ENCODE measurements at regions not wholly inside any gene's neighbourhood (a gene's known extent, or its start where the extent isn't known, plus 50 kb on each side); places are given as distances from the start of the nearest gene placed in this dataset.

- Mint-ChIP-seq H3K4me3 (no peak overlapping the region), H3K9me3 (peaks cover 14% of the 10 kb centered on the region), H3K27me3 (ENCODE audit: low read depth, poor library complexity) (peaks cover 30% of the 10 kb centered on the region), H3K36me3 (ENCODE audit: low read depth) (no peaks in the 10 kb centered on the region), H3K27ac (no peak overlapping the region), H3K4me1 (peaks cover 33% of the 10 kb centered on the region)
- no peak for DNase-seq
- TF ChIP-seq CTCF (IDR thresholded peaks at IDR 0.05): no peak
Observed at GRCh38 chr15:88399021-88399685, 68.0 kb downstream of the MRPL46 start.

GRCh38 chr15:88398011-88398410, 69.2 kb downstream of the MRPL46 start:
- H3K36me3 Mint-ChIP-seq (ENCODE audit: low read depth): no peaks in the 10 kb centered on the region
- H3K9me3 Mint-ChIP-seq: peaks cover 14% of the 10 kb centered on the region
- H3K27me3 Mint-ChIP-seq (ENCODE audit: low read depth, poor library complexity): peaks cover 32% of the 10 kb centered on the region

GRCh38 chr15:88397506-88397905, 69.7 kb downstream of the MRPL46 start:
- H3K4me3 Mint-ChIP-seq: no peak overlapping the region
- peaks cover 32% of the 10 kb centered on the region for H3K27me3 Mint-ChIP-seq (ENCODE audit: low read depth, poor library complexity)
- H3K27ac Mint-ChIP-seq: no peak overlapping the region
- H3K4me1 Mint-ChIP-seq: peaks cover 22% of the 10 kb centered on the region
- peaks cover 14% of the 10 kb centered on the region for H3K9me3 Mint-ChIP-seq
- TF ChIP-seq CTCF (IDR thresholded peaks at IDR 0.05): no peak
- no peak for DNase-seq
- H3K36me3 Mint-ChIP-seq (ENCODE audit: low read depth): no peaks in the 10 kb centered on the region

More at GRCh38 chr15:88398011-88398410, 69.2 kb downstream of the MRPL46 start:
- Mint-ChIP-seq H3K4me3 (no peak overlapping the region), H3K27ac (no peak overlapping the region), H3K4me1 (peaks cover 27% of the 10 kb centered on the region)
- no peak for DNase-seq
- TF ChIP-seq CTCF (IDR thresholded peaks at IDR 0.05): no peak

- Mint-ChIP-seq H3K4me3 (no peak overlapping the region), H3K36me3 (ENCODE audit: low read depth) (no peaks in the 10 kb centered on the region), H3K27me3 (ENCODE audit: low read depth, poor library complexity) (peaks cover 28% of the 10 kb centered on the region), H3K27ac (peak overlapping the region; percentile 90), H3K4me1 (peaks cover 9% of the 10 kb centered on the region), H3K9me3 (peaks cover 14% of the 10 kb centered on the region)
- TF ChIP-seq CTCF (IDR thresholded peaks at IDR 0.05): no peak
- no peak for DNase-seq
Observed at GRCh38 chr15:88395872-88396781, 71.1 kb downstream of the MRPL46 start.

GRCh38 chr15:88395241-88395640, 71.9 kb downstream of the MRPL46 start:
- no peak for TF ChIP-seq CTCF (IDR thresholded peaks at IDR 0.05)
- Mint-ChIP-seq H3K4me3 (no peak overlapping the region), H3K36me3 (ENCODE audit: low read depth) (no peaks in the 10 kb centered on the region), H3K4me1 (peaks cover 9% of the 10 kb centered on the region), H3K27ac (no peak overlapping the region), H3K9me3 (peaks cover 14% of the 10 kb centered on the region), H3K27me3 (ENCODE audit: low read depth, poor library complexity) (peaks cover 28% of the 10 kb centered on the region)
- DNase-seq: no peak
